HCT116 (cell line): ENCODE measurements at regions not wholly inside any gene's neighbourhood (a gene's known extent, or its start where the extent isn't known, plus 50 kb on each side); places are given as distances from the start of the nearest gene placed in this dataset.

ENCODE experiments used
- ATAC-seq: fragments of 200-7000 bp; cut with Tn5 transposase; 2 replicates; pipeline ENCODE4 v1.9.1; 2020; ENCODE audit warnings: mild to moderate bottlenecking, moderate library complexity
- BruUV-seq: library from RNA; stranded (reverse); fragments of 400-500 nt; replicated peaks from 2 replicates; lab custom pipeline; 2021; lab: Mats Ljungman, UMichigan
- CTCF ChIA-PET: fragments of 300-600 bp; sonication (Branson Sonifier 250); formaldehyde crosslinking; loops from one replicate; lab custom pipeline; 2021; ENCODE audit warnings: antibody characterized with exemption; lab: Charles Lee
- POLR2A ChIA-PET: fragments of 300-600, 350-600 bp; sonication (Branson Sonifier 250); formaldehyde crosslinking; loops from one replicate; lab custom pipeline; 2021; ENCODE audit warnings: antibody characterized with exemption; lab: Charles Lee
- RAD21 ChIA-PET, 2 experiments: fragments of 300-600 bp; sonication (Branson Sonifier 250); formaldehyde crosslinking; loops; one replicate each; lab custom pipeline; 2023; ENCODE audit warnings: low total read pairs in 2 of 2; ENCODE audit not compliant: uncharacterized antibody in 2 of 2, unreplicated experiment in 2 of 2, low non-redundant PET in 1 of 2; lab: Charles Lee
- DNase-seq: peaks from one replicate; pipeline ENCODE4 v3.0.0-alpha.2; 2010; ENCODE audit warnings: low read depth, low spot score
- H2AFZ ChIP-seq: fragments of 200-600 bp; shearing (Covaris generic), sonication (generic); 2 replicates; pipeline ENCODE4 v1.6.1; 2017; ENCODE audit warnings: low read depth, mixed run types, mixed read lengths, antibody characterized with exemption, low read length; ENCODE audit not compliant: poor library complexity, severe bottlenecking
- H3K27ac ChIP-seq: 2 replicates; pipeline ENCODE4 v1.5.1; 2012; ENCODE audit warnings: low read depth, low read length
- H3K27me3 ChIP-seq: fragments of 200-600 bp; sonication (generic); 2 replicates; pipeline ENCODE4 v1.6.1; 2016; ENCODE audit warnings: mixed run types, low read length, mixed read lengths; ENCODE audit not compliant: insufficient read depth
- H3K36me3 ChIP-seq, 2 experiments: fragments of 200-500 bp in 1 of 2; fragments of 200-600 bp in 1 of 2; sonication (Bioruptor generic) in 1 of 2; sonication (generic) in 1 of 2; 2 replicates each; pipeline versions ENCODE4 v1.5.1 to v1.6.1; 2014 to 2016; ENCODE audit warnings: low read length in 2 of 2, inconsistent platforms in 1 of 2, mixed read lengths in 1 of 2, mixed run types in 1 of 2; ENCODE audit not compliant: insufficient read depth in 2 of 2, control insufficient read depth in 1 of 2
- H3K4me1 ChIP-seq, 2 experiments: fragments of 200-600 bp in 1 of 2; sonication (generic) in 1 of 2; 2 replicates each; pipeline versions ENCODE4 v1.5.1 to v1.6.1; 2012 to 2017; ENCODE audit warnings: low read length in 2 of 2, inconsistent platforms in 1 of 2, mild to moderate bottlenecking in 1 of 2, mixed read lengths in 1 of 2, mixed run types in 1 of 2, moderate library complexity in 1 of 2; ENCODE audit not compliant: insufficient read depth in 2 of 2, control insufficient read depth in 1 of 2
- H3K4me2 ChIP-seq: fragments of 200-600 bp; sonication (generic); 2 replicates; pipeline ENCODE4 v1.6.1; 2017; ENCODE audit warnings: mixed run types, low read length, mixed read lengths
- H3K4me3 ChIP-seq, 2 experiments: fragments of 200-600 bp in 1 of 2; sonication (generic) in 1 of 2; replicated peaks in 1 of 2; 2 replicates each; pipeline ENCODE4 v1.5.1; 2011 to 2016; ENCODE audit warnings: low read length in 2 of 2, control low read depth in 1 of 2, low read depth in 1 of 2, mild to moderate bottlenecking in 1 of 2, mixed read lengths in 1 of 2, mixed run types in 1 of 2
- H3K79me2 ChIP-seq: fragments of 200-600 bp; sonication (generic); 2 replicates; pipeline ENCODE4 v1.6.1; 2017; ENCODE audit warnings: mild to moderate bottlenecking, mixed run types, low read length, moderate library complexity, mixed read lengths; ENCODE audit not compliant: insufficient read depth
- H3K9ac ChIP-seq: fragments of 200-600 bp; sonication (generic); 2 replicates; pipeline ENCODE4 v1.6.1; 2016; ENCODE audit warnings: low read length, mixed read lengths
- H3K9me2 ChIP-seq: fragments of 200-600 bp; sonication (generic), shearing (Covaris generic); 2 replicates; pipeline ENCODE4 v1.6.1; 2017; ENCODE audit warnings: mixed run types, mild to moderate bottlenecking, moderate library complexity; ENCODE audit not compliant: insufficient read depth
- H3K9me3 ChIP-seq, 2 experiments: fragments of 200-500 bp in 1 of 2; fragments of 200-600 bp in 1 of 2; sonication (Bioruptor generic) in 1 of 2; sonication (generic) in 1 of 2; 2 replicates each; pipeline ENCODE4 v1.6.1; 2014 to 2017; ENCODE audit warnings: low read length in 2 of 2, mixed read lengths in 2 of 2, inconsistent platforms in 1 of 2, low read depth in 1 of 2, mild to moderate bottlenecking in 1 of 2, mixed run types in 1 of 2, moderate library complexity in 1 of 2; ENCODE audit not compliant: control insufficient read depth in 1 of 2, insufficient read depth in 1 of 2
- H4K20me1 ChIP-seq: fragments of 200-600 bp; sonication (generic), shearing (Covaris generic); 2 replicates; pipeline ENCODE4 v1.6.1; 2017; ENCODE audit warnings: mixed run types, mild to moderate bottlenecking, moderate library complexity; ENCODE audit not compliant: insufficient read depth
- CBX3 ChIP-seq: IDR thresholded peaks from 2 replicates; pipeline ENCODE4 v1.6.1; 2012; ENCODE audit warnings: low read depth
- CEBPB ChIP-seq: IDR thresholded peaks from 2 replicates; pipeline ENCODE4 v1.6.1; 2012; ENCODE audit warnings: low read depth
- ELF1 ChIP-seq: IDR thresholded peaks from 2 replicates; pipeline ENCODE4 v1.6.1; 2012; ENCODE audit warnings: low read depth, borderline replicate concordance
- JUND ChIP-seq: IDR thresholded peaks from 2 replicates; pipeline ENCODE4 v1.6.1; 2012
- SIN3A ChIP-seq: IDR thresholded peaks from 2 replicates; pipeline ENCODE4 v1.6.1; 2012; ENCODE audit warnings: low read depth
- YY1 ChIP-seq: IDR thresholded peaks from 2 replicates; pipeline ENCODE4 v1.6.1; 2011; ENCODE audit warnings: low read length, low read depth, moderate library complexity, mild to moderate bottlenecking; ENCODE audit not compliant: insufficient replicate concordance; ENCODE audit errors: extremely low read depth
- intact Hi-C: fragments of 100-400 bp; cut with micrococcal nuclease; formaldehyde crosslinking; loops from 2 replicates; pipeline ENCODE4 v1.10.0; 2022
- TF ChIP-seq, protein P1 (sequence below): IDR thresholded peaks from 2 replicates; pipeline ENCODE4 v1.6.1; 2012; ENCODE audit warnings: low read depth
- TF ChIP-seq, protein P2 (sequence below): IDR thresholded peaks from 2 replicates; pipeline ENCODE4 v1.6.1; 2011; ENCODE audit warnings: mild to moderate bottlenecking, low read length, moderate library complexity; ENCODE audit not compliant: insufficient replicate concordance; ENCODE audit errors: extremely low read depth

DNA sequence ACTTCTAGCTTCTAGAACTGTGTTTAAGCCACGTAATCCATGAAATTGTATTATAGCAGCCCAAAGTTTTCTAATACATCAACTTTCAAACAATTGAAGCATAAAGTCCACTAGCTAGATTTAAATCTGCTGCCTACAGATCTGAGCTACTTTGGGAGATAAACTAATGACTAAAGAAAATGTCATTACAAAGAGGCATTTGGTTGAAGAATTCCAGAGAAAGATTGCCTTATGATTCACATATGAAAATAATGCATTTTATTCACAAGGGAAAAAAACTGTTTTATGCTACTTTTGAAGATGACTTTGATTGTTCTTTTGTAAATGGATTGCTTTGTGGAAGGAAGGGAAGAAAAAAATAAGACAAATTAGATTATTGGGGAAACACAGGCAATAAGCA is 124.1 kb upstream of the SLIT2 start (continued):
- TF ChIP-seq, protein P1, sequence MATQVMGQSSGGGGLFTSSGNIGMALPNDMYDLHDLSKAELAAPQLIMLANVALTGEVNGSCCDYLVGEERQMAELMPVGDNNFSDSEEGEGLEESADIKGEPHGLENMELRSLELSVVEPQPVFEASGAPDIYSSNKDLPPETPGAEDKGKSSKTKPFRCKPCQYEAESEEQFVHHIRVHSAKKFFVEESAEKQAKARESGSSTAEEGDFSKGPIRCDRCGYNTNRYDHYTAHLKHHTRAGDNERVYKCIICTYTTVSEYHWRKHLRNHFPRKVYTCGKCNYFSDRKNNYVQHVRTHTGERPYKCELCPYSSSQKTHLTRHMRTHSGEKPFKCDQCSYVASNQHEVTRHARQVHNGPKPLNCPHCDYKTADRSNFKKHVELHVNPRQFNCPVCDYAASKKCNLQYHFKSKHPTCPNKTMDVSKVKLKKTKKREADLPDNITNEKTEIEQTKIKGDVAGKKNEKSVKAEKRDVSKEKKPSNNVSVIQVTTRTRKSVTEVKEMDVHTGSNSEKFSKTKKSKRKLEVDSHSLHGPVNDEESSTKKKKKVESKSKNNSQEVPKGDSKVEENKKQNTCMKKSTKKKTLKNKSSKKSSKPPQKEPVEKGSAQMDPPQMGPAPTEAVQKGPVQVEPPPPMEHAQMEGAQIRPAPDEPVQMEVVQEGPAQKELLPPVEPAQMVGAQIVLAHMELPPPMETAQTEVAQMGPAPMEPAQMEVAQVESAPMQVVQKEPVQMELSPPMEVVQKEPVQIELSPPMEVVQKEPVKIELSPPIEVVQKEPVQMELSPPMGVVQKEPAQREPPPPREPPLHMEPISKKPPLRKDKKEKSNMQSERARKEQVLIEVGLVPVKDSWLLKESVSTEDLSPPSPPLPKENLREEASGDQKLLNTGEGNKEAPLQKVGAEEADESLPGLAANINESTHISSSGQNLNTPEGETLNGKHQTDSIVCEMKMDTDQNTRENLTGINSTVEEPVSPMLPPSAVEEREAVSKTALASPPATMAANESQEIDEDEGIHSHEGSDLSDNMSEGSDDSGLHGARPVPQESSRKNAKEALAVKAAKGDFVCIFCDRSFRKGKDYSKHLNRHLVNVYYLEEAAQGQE: no peak
- TF ChIP-seq YY1: no peak
- no peak for TF ChIP-seq CEBPB
- no peak for TF ChIP-seq ELF1
- TF ChIP-seq CBX3: no peak
- TF ChIP-seq, protein P2, sequence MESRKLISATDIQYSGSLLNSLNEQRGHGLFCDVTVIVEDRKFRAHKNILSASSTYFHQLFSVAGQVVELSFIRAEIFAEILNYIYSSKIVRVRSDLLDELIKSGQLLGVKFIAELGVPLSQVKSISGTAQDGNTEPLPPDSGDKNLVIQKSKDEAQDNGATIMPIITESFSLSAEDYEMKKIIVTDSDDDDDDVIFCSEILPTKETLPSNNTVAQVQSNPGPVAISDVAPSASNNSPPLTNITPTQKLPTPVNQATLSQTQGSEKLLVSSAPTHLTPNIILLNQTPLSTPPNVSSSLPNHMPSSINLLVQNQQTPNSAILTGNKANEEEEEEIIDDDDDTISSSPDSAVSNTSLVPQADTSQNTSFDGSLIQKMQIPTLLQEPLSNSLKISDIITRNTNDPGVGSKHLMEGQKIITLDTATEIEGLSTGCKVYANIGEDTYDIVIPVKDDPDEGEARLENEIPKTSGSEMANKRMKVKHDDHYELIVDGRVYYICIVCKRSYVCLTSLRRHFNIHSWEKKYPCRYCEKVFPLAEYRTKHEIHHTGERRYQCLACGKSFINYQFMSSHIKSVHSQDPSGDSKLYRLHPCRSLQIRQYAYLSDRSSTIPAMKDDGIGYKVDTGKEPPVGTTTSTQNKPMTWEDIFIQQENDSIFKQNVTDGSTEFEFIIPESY: no peak

DNA sequence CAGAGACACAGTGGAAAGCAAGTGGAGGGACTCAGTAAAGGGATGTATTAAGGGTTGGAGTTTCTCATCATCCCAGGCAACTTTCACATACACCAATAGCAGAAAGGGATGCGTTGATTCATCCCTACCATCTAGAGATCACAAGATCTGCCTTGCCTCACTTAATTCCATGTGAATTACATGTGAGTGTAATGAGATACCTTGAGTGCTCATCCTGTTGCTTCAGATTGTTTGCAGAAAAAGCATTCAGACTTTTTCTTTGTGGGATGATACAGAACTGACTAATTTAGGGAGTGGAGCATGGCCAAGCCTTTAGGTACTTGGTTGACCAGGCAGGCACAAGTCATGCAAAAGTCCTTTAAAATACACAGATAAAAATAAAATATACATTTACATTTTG is 124.8 kb upstream of the SLIT2 start:
- Histone ChIP-seq H3K9ac (no peak overlapping the region), H3K4me3 (no peak overlapping the region), H3K4me2 (no peak overlapping the region), H3K9me3 (no peaks in the 10 kb centered on the region), H3K79me2 (no peaks in the 10 kb centered on the region), H2AFZ (no peak overlapping the region), H3K4me1 (no peaks in the 10 kb centered on the region), H3K27me3 (no peaks in the 10 kb centered on the region), H4K20me1 (no peaks in the 10 kb centered on the region), H3K9me2 (no peaks in the 10 kb centered on the region), H3K27ac (no peak overlapping the region), H3K36me3 (no peaks in the 10 kb centered on the region)
- no peak for ATAC-seq
- DNase-seq: no peak
- ChIA-PET POLR2A (no interaction called here), RAD21 (no interaction called here), CTCF (no interaction called here)
- no TSS peak for BruUV-seq
- intact Hi-C loops: no loop called here
- TF ChIP-seq JUND (no peak), SIN3A (no peak)
